Epithelial cell of esophagus (primary cell): ENCODE measurements at regions not wholly inside any gene's neighbourhood (a gene's known extent, or its start where the extent isn't known, plus 50 kb on each side); places are given as distances from the start of the nearest gene placed in this dataset.

ENCODE experiments used
- DNase-seq: peaks from one replicate; pipeline ENCODE4 v3.0.0; 2010; ENCODE audit warnings: low read depth
- H3K4me3 ChIP-seq: 2 replicates; pipeline ENCODE4 v1.5.1; 2011; ENCODE audit warnings: mild to moderate bottlenecking, low read length, control low read depth
- CTCF ChIP-seq: IDR thresholded peaks from 2 replicates; pipeline ENCODE4 v1.5.1; 2011; ENCODE audit warnings: low read depth, mild to moderate bottlenecking, low read length, control low read depth, inconsistent platforms; ENCODE audit not compliant: insufficient read depth; ENCODE audit errors: missing control alignments

DNA sequence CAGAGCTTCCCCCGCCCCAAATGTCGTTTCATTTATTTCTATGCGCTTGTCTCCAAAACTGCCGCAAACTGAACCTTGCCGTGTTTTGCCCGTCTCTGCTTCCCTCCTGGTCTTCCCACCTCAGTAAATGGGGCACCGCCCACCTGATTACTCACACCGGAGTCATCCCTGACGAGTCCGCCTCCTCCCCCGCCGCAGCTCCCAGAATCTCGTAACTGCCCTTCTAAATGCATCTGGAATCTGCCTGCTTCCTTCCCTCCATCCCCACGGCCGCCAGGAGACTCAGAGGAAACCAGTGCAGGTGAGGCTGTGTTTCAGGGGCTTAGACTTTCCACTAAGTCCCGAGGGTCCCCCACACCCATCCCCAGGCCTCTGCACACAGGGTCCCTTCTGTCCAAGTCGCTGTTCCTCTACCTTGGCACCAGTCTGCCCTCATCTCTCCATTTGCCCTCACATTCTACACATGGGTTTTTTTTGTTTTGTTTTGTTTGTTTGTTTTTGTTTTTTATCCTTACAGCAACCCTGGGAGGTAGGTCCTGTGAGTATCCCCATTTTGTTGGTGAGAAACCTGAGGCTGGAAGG is 62.6 kb upstream of the PHF21B start:
- no peak for TF ChIP-seq CTCF
- DNase-seq, result peak; percentile 93
- H3K4me3 ChIP-seq, result no peak overlapping the region

- peak; percentile 29 for DNase-seq
- H3K4me3 ChIP-seq, result no peak overlapping the region
- TF ChIP-seq CTCF, result no peak
Measured at GRCh38 chr22:45073064-45073463, 63.3 kb upstream of the PHF21B start.

DNA sequence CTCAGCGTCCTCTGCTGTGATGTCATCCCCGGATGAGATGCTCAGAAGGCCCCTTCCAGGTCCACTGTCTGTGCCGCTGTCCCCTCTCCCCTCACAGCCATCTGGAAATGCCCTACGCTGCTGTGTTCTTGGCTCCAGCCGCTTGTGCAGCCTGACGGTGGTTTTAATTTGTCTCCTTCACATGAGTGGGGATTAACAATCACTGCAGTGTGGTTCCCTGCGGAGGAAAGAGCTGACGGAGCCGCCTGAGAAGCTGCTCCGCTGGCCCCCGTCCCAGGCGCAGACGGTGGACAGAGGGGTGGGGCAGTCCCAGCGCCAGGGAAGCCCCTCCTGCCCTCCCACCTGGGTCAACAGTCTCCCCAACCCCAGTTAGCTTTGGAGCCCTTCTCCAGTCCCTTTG is 67.5 kb upstream of the PHF21B start:
- no peak overlapping the region for H3K4me3 ChIP-seq
- TF ChIP-seq CTCF, result no peak
- DNase-seq, result no peak

- H3K4me3 ChIP-seq, result no peak overlapping the region
- no peak for DNase-seq
Measured at GRCh38 chr22:45077826-45078334, 68.1 kb upstream of the PHF21B start.

GRCh38 chr22:45082795-45083194 is 73.0 kb upstream of the PHF21B start:
- TF ChIP-seq CTCF, result no peak
- no peak for DNase-seq
- H3K4me3 ChIP-seq, result no peak overlapping the region

More at GRCh38 chr22:45077826-45078334, 68.1 kb upstream of the PHF21B start:
- no peak for TF ChIP-seq CTCF

DNA sequence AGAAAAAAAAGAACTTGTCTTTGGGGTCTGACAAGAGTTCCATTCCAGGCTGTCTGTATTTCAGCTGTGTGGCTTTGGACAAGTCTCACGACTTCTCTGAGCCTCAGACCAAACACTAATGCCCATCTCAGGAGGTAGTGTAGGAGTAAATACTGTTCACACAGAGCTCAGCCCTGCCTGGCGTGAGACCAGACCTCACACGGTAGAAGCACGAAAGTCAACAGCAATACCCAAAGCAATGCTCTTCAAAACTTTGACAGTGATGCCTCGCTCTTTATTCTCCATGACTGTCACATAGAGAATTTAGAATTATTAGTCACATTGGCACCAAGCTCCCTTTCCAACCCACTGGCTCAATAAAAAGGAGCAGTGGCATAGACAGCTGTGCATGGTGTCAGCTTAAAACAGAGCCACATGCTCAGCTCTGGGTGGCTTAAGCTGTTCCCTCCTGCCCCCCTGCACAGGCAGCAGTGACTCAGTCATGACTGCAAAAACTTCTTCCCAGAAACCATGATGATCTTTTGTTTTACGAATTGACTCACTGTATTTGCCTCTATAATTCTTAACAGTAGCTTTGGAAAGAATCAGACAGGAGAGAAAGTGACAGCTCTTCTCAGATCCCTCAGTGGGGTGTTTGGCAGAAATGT is 74.0 kb upstream of the PHF21B start:
- DNase-seq, result peak; percentile 78
- no peak for TF ChIP-seq CTCF
- no peak overlapping the region for H3K4me3 ChIP-seq
